ENCODE measurements at regions not wholly inside any gene's neighbourhood (a gene's known extent, or its start where the extent isn't known, plus 50 kb on each side); places are given as distances from the start of the nearest gene placed in this dataset.
A peak's percentile ranks its signal among the peaks of the same experiment; 100 is the strongest.
"Not testable (repeated sequence)": the region's sequence is repeated elsewhere in the genome, so short reads cannot be mapped to it uniquely, and the experiment has no call there.

- no peak for DNase-seq
Observed at GRCh38 chr12:94916663-94917062, 86.8 kb downstream of the NDUFA12 start.

- DNase-seq = peak; percentile 29
Observed at GRCh38 chr12:94909663-94910062, 93.8 kb downstream of the NDUFA12 start.

- DNase-seq = not testable (repeated sequence)
Observed at GRCh38 chr12:94905749-94906148, 97.7 kb downstream of the NDUFA12 start.

- peak; percentile 39 for DNase-seq
Observed at GRCh38 chr12:94900496-94900895, 103.0 kb downstream of the NDUFA12 start.

- DNase-seq = no peak
Observed at GRCh38 chr12:94898388-94898787, 105.1 kb downstream of the NDUFA12 start.

GRCh38 chr12:94892544-94893267 lies 110.8 kb downstream of the NDUFA12 start:
- no peak for DNase-seq

GRCh38 chr12:94889445-94890210 lies 113.9 kb downstream of the NDUFA12 start:
- no peak for DNase-seq

GRCh38 chr12:94879542-94879941 lies 124.0 kb downstream of the NDUFA12 start:
- no peak for DNase-seq

GRCh38 chr12:94875525-94875924 lies 128.0 kb downstream of the NDUFA12 start:
- peak; percentile 67 for DNase-seq

- DNase-seq = peak; percentile 25
Observed at GRCh38 chr12:94874518-94875302, 128.8 kb downstream of the NDUFA12 start.

GRCh38 chr12:94873734-94874517 lies 129.6 kb downstream of the NDUFA12 start:
- peak; percentile 13 for DNase-seq

- DNase-seq = peak; percentile 13
Observed at GRCh38 chr12:94872971-94873733, 130.3 kb downstream of the NDUFA12 start.

GRCh38 chr12:94872671-94872970 lies 130.9 kb downstream of the NDUFA12 start:
- no peak for DNase-seq

- no peak for DNase-seq
Observed at GRCh38 chr12:94872007-94872653, 131.4 kb downstream of the NDUFA12 start.

GRCh38 chr12:94870511-94870910 lies 133.0 kb downstream of the NDUFA12 start:
- no peak for DNase-seq

GRCh38 chr12:94868161-94868560 lies 135.3 kb downstream of the NDUFA12 start:
- no peak for DNase-seq

GRCh38 chr12:94867066-94867855 lies 136.2 kb downstream of the NDUFA12 start:
- no peak for DNase-seq

GRCh38 chr12:94864987-94865386 lies 138.5 kb downstream of the NDUFA12 start:
- no peak for DNase-seq

GRCh38 chr12:94863321-94864035 lies 140.0 kb downstream of the NDUFA12 start:
- no peak for DNase-seq

GRCh38 chr12:94862421-94862820 lies 141.1 kb downstream of the NDUFA12 start:
- DNase-seq = no peak

All from NCI-H1092 treated with DMSO at 0.1 percent for 48 hours (cell line).